ENCODE measurements at regions not wholly inside any gene's neighbourhood (a gene's known extent, or its start where the extent isn't known, plus 50 kb on each side); places are given as distances from the start of the nearest gene placed in this dataset.

DNA sequence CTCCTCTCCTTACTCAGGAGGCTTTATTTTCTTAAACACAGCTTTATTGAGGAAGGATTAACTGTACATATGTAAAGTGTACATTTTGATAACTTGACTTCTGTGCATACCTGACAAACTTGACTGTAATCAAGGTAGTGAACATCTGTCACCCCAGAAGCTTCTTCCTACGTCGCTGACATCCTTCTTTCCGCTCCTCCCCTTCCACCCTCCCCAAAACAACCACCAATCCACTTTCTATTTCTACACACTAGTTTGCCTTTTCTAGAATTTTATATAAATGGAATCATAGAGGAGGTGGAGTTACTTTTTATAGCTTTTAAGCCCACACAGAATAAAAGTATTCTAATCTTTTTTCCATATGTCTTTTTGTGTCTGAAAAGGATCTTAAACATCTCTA, 225.2 kb upstream of the RBFOX1 start:
- no peaks in the 10 kb centered on the region for H3K27me3 Mint-ChIP-seq (ENCODE audit: low read depth)
- peaks cover 43% of the 10 kb centered on the region for H3K9me3 Mint-ChIP-seq
- no peak for DNase-seq (ENCODE audit: low spot score)
- no peak overlapping the region for H3K4me3 Mint-ChIP-seq
- no peaks in the 10 kb centered on the region for H3K36me3 Mint-ChIP-seq (ENCODE audit: low read depth)
- H3K4me1 Mint-ChIP-seq (ENCODE audit: low read depth): no peaks in the 10 kb centered on the region
- no peak overlapping the region for H3K27ac Mint-ChIP-seq

DNA sequence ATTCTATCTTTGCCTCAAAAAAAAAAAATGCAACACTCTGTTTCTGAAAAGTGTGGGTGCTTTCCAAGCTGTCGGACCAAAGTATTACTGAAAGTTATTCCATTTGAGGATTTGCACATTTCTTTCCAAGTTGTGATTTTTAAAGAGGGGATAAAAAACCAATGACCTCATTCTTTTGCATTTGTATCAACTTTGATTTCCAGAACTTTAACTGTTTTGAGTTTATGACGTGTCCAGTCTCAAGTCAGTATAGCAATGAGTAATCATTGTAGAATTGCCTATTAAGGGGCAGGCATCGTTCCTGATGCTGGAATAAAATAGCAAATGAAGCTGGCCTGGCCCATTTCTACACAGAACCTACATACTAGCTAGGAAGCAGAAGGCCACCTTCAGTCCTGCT, 229.6 kb upstream of the RBFOX1 start:
- no peak for DNase-seq (ENCODE audit: low spot score)
- Mint-ChIP-seq H3K4me1 (ENCODE audit: low read depth) (no peaks in the 10 kb centered on the region), H3K36me3 (ENCODE audit: low read depth) (no peaks in the 10 kb centered on the region), H3K4me3 (no peak overlapping the region), H3K9me3 (peaks cover 43% of the 10 kb centered on the region), H3K27me3 (ENCODE audit: low read depth) (no peaks in the 10 kb centered on the region), H3K27ac (no peak overlapping the region)

DNA sequence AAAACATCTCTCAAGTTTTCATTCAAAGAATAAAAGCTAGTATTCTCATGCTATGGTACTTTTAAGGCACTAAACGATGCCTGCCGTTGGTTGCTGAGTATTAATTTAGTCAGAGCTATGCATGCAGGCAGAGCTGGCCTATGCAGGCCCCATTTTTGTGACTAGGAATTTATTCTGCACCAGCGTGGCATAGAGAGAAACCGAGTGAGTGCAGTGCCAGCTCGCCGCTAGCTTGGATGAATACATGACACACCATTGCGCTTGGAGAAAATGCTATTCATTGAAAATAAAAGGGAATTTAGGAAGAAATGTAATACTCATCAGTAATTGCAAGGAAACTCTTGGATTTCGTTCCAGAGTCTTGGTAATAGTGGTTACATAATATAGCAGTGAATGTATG, 231.6 kb upstream of the RBFOX1 start:
- Mint-ChIP-seq H3K36me3 (ENCODE audit: low read depth) (no peaks in the 10 kb centered on the region), H3K27me3 (ENCODE audit: low read depth) (no peaks in the 10 kb centered on the region), H3K4me1 (ENCODE audit: low read depth) (no peaks in the 10 kb centered on the region), H3K9me3 (peaks cover 46% of the 10 kb centered on the region), H3K27ac (no peak overlapping the region), H3K4me3 (no peak overlapping the region)
- DNase-seq (ENCODE audit: low spot score): no peak

DNA sequence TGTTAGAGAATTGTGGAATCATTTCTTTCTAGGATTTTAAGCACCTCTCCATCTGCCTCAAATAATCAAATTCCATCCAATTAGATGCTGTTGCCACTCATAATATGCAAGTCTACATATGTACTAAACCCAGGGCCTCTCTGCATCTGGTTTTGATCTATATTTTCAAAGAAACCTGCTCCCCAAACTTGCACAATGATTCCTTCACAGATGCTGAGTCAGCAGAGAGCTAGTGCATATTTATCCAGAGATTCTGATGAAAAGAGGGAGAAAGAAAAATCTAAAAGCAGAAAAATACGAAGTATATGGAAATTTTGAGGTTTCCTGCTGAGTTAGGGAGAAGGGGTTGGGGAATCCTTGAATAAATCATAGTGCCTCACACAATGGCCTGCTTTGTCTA, 235.1 kb upstream of the RBFOX1 start:
- Mint-ChIP-seq H3K27me3 (ENCODE audit: low read depth) (no peaks in the 10 kb centered on the region), H3K36me3 (ENCODE audit: low read depth) (no peaks in the 10 kb centered on the region), H3K4me1 (ENCODE audit: low read depth) (no peaks in the 10 kb centered on the region), H3K4me3 (no peak overlapping the region), H3K9me3 (peaks cover 49% of the 10 kb centered on the region), H3K27ac (no peak overlapping the region)
- DNase-seq (ENCODE audit: low spot score): no peak

DNA sequence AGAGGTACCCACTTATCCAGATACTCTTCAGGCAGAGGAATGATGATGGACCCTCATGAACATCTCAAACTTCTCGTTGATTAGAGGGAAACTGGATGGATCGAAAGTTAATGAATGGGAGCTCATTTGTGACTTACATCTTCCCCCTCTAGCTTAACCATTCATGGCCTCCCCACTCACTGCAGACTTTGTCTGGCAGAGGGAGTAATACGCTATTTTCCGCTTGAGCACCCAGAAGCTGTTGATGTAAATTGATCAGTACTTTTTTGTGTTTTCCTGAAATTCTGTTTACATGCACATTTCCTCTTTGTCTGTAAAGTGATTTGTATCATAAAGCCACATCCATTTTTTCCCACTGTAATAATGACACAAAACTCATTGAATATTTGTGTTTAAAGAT, 239.1 kb upstream of the RBFOX1 start:
- no peak for DNase-seq (ENCODE audit: low spot score)
- H3K27ac Mint-ChIP-seq: no peak overlapping the region
- peaks cover 43% of the 10 kb centered on the region for H3K9me3 Mint-ChIP-seq
- H3K4me1 Mint-ChIP-seq (ENCODE audit: low read depth): no peaks in the 10 kb centered on the region
- H3K4me3 Mint-ChIP-seq: no peak overlapping the region
- H3K36me3 Mint-ChIP-seq (ENCODE audit: low read depth): no peaks in the 10 kb centered on the region
- H3K27me3 Mint-ChIP-seq (ENCODE audit: low read depth): no peaks in the 10 kb centered on the region

DNA sequence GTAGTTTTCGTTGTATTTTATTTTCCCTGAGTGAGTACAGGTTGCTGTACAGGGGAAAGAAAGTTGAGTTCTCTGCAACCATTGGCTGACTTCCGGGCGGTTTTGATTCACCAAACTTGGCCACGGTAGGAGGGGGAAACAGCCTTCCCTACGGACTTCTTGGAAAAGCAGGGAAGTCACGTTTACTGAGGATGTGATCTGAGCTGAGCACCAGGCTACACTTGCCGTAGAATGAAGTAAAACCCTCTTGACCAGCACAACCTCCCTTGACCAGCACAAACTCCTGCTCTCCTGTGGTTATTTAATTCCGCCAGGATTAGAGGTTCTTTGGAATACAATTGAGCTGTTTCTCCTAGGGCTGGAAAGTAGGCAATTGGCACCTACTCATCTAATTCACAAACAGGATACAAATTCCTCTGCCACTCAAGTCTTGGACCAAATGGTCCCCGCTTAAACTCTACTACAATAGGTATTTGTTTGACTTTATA, 242.0 kb upstream of the RBFOX1 start:
- Mint-ChIP-seq H3K27me3 (ENCODE audit: low read depth) (no peaks in the 10 kb centered on the region), H3K9me3 (peaks cover 36% of the 10 kb centered on the region), H3K4me1 (ENCODE audit: low read depth) (no peaks in the 10 kb centered on the region), H3K4me3 (no peak overlapping the region), H3K36me3 (ENCODE audit: low read depth) (no peaks in the 10 kb centered on the region), H3K27ac (no peak overlapping the region)
- no peak for DNase-seq (ENCODE audit: low spot score)

DNA sequence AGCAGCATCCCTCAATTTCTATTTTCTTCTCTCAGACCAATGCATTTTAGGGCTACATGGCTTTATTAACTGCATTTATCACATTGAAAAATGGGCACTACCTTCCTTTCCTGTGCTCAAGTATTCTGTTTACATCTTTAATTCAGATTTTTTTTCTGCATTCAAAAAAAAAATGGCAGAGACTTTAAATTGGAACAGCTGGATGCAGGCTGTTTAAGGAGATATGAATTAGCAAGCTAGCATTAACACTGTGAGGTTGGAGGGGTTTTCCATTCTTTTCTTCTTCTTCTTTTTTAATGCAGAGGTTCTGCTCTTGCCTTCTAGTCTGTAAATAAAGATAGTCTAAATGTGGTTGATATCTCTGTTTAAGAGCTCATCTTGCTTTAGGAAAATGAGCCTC, 242.9 kb upstream of the RBFOX1 start:
- Mint-ChIP-seq H3K4me1 (ENCODE audit: low read depth) (no peaks in the 10 kb centered on the region), H3K36me3 (ENCODE audit: low read depth) (no peaks in the 10 kb centered on the region), H3K27me3 (ENCODE audit: low read depth) (no peaks in the 10 kb centered on the region), H3K4me3 (no peak overlapping the region), H3K27ac (no peak overlapping the region), H3K9me3 (peaks cover 36% of the 10 kb centered on the region)
- DNase-seq (ENCODE audit: low spot score): no peak

DNA sequence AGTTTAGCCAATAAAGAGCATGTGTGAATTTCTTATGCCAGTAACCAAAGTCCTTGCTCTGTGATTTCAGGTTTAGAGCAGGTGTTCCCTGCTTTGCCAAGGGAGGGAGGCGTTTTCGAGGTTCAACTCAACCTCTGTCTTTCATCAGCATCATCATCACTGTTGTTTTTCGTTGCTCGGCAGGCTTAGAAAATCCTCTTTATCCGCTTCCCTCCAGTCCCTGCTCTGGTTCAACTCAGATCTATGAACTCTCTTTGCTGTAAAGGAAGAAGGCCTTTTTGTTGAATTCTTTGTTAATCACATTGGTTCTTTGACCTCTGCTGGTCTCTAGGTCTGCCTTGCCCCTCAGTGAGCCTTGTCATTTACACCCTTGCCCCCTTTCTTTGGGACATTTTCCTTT, 243.9 kb upstream of the RBFOX1 start:
- no peak for DNase-seq (ENCODE audit: low spot score)
- H3K36me3 Mint-ChIP-seq (ENCODE audit: low read depth): no peaks in the 10 kb centered on the region
- no peak overlapping the region for H3K27ac Mint-ChIP-seq
- H3K27me3 Mint-ChIP-seq (ENCODE audit: low read depth): no peaks in the 10 kb centered on the region
- no peak overlapping the region for H3K4me3 Mint-ChIP-seq
- peaks cover 38% of the 10 kb centered on the region for H3K9me3 Mint-ChIP-seq
- no peaks in the 10 kb centered on the region for H3K4me1 Mint-ChIP-seq (ENCODE audit: low read depth)

DNA sequence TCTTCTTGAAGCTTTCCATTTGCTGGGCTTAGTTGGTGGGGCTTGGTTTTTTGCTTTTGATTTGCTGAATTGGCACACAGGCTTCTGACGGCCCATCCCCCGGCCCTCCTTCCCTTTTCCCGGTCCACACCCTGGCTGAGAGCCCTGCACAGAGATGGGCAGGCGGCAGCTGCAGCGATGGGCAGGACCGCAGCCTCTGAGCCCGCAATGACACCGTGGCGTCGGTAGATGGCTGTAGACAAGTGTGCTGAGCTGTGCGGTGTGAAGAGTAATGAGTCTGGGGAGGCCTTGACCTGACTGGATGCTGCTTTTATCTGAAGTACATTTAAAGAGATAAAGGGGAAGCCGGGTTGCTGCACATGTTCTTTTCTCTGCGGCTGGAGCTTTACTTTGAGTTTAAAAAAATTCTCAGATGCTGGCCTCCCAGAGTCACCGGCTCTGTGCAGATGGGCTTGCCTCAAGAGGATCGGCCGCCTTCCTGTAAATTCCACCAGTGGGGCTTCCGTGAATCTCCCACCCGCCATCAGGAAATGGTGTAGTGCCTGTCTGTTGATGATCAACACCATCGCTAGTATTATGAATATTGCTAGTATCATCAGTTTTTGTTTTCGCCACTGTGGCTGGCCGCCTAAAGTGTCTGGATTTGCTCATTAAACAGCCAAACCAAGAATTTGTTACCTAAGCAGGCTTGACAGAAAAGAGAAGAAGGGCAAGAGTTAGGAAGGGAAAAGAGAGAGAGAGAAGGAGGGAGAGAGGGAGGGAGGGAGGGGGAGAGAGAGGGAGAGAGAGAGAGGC, 245.6 kb upstream of the RBFOX1 start:
- H3K27ac Mint-ChIP-seq: no peak overlapping the region
- H3K4me1 Mint-ChIP-seq (ENCODE audit: low read depth): no peaks in the 10 kb centered on the region
- H3K9me3 Mint-ChIP-seq: peaks cover 23% of the 10 kb centered on the region
- no peak for DNase-seq (ENCODE audit: low spot score)
- no peaks in the 10 kb centered on the region for H3K36me3 Mint-ChIP-seq (ENCODE audit: low read depth)
- H3K27me3 Mint-ChIP-seq (ENCODE audit: low read depth): no peaks in the 10 kb centered on the region
- no peak overlapping the region for H3K4me3 Mint-ChIP-seq

DNA sequence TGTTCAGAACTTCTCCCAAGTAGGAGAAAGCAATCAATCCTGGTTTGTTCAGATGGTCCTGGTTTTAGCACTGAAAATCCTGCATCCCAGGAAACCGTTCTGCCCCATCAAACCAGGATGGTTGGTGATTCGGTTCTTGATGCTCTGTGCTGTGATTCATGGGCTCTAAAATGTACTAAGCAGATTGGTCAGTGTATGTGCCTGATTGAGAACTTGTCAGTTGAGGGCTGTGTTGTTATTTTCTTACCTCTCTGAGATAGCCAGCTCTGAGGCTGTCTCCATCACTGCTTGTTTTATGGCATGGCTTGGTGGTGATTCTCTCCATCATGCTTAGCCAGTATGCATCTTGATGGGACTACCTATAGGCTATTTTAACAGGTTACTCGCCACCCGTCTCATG, 246.9 kb upstream of the RBFOX1 start:
- Mint-ChIP-seq H3K36me3 (ENCODE audit: low read depth) (no peaks in the 10 kb centered on the region), H3K4me3 (no peak overlapping the region), H3K9me3 (peaks cover 19% of the 10 kb centered on the region), H3K27me3 (ENCODE audit: low read depth) (no peaks in the 10 kb centered on the region), H3K4me1 (ENCODE audit: low read depth) (no peaks in the 10 kb centered on the region), H3K27ac (no peak overlapping the region)
- DNase-seq (ENCODE audit: low spot score): no peak

DNA sequence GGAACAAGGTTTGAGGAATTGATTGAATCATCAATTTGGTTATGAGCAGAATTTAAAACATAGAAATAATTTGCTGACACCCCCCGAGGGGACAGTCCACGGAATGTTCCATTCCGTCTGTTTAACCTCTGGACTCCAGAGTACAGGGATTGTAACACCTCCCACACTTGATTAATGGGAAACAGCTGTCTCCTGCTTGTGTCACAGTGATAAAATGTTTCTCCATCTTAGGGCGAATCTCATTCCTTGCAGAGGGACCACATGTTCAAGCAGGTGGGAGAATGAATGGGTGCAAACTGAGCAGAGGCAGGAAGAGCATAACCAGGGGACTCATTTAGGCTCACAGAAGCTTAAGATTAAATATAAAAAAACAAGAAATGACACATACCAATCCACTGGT, 249.5 kb upstream of the RBFOX1 start:
- H3K4me1 Mint-ChIP-seq (ENCODE audit: low read depth): no peaks in the 10 kb centered on the region

DNA sequence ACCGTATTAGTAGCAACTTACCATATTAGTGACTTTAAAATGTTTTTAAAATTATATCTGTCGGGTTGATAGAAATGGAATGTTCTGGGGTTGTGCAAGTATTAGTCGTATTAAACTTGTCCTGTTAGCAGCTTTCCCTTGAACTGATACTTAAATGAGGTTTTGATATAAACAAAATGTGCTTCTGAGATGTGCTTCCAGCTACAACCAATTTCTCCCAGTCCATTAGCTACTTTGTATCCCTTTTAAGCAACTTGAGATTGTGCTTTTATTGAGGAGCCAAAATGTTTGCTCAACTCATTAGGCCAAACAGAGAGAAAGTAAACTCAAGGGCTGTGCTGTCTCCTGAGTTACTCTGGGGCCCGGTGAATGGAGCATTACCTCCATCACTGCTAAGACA, 255.0 kb upstream of the RBFOX1 start:
- Mint-ChIP-seq H3K9me3 (peaks cover 45% of the 10 kb centered on the region), H3K27ac (no peak overlapping the region), H3K27me3 (ENCODE audit: low read depth) (no peaks in the 10 kb centered on the region), H3K4me3 (no peak overlapping the region), H3K4me1 (ENCODE audit: low read depth) (no peaks in the 10 kb centered on the region), H3K36me3 (ENCODE audit: low read depth) (no peaks in the 10 kb centered on the region)
- no peak for DNase-seq (ENCODE audit: low spot score)

More for the DNA sequence above, 249.5 kb upstream of the RBFOX1 start:
- no peak for DNase-seq (ENCODE audit: low spot score)
- H3K36me3 Mint-ChIP-seq (ENCODE audit: low read depth): no peaks in the 10 kb centered on the region
- H3K4me3 Mint-ChIP-seq: no peak overlapping the region
- H3K27me3 Mint-ChIP-seq (ENCODE audit: low read depth): no peaks in the 10 kb centered on the region
- H3K9me3 Mint-ChIP-seq: peaks cover 27% of the 10 kb centered on the region
- H3K27ac Mint-ChIP-seq: no peak overlapping the region

DNA sequence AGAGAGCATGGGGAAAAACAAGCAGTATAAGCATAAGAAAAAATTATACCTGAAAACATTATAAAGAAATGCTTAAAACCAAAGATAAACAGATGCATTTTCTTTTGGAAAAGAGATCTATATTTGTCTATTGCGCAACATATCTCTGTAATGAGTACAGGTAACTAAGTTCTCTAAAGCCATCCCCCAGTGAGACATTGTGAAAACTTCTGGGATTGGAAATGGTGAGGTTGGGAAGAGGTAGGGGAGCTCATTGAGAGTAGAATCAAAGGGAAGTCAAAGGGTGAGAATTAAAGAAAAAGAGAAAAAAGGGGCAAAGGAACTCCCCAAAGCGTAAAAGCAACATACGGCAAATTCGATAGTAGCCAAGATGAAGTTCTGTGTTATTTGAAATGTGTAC, 257.9 kb upstream of the RBFOX1 start:
- Mint-ChIP-seq H3K9me3 (peaks cover 45% of the 10 kb centered on the region), H3K27ac (no peak overlapping the region), H3K4me1 (ENCODE audit: low read depth) (no peaks in the 10 kb centered on the region), H3K36me3 (ENCODE audit: low read depth) (no peaks in the 10 kb centered on the region), H3K27me3 (ENCODE audit: low read depth) (no peaks in the 10 kb centered on the region), H3K4me3 (no peak overlapping the region)
- DNase-seq (ENCODE audit: low spot score): no peak

DNA sequence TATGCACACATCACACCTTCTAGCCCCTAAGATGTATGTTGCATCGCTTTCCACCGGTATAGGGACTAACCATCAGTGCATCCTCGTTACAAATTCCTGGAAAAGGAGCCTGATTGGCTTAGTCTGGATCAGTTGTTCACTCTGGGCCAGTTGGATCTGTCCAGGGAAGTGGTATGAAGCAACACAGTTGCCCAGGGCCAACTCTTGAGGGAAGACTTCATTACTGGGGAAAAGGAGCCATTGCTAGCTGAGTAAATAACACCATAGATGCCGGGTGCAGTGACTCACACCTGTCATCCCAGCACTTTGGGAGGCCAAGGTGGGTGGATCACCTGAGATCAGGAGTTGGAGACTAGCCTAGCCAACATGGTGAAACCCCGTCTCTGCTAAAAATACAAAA, 275.2 kb upstream of the RBFOX1 start:
- no peak overlapping the region for H3K27ac Mint-ChIP-seq
- no peaks in the 10 kb centered on the region for H3K36me3 Mint-ChIP-seq (ENCODE audit: low read depth)
- no peak for DNase-seq (ENCODE audit: low spot score)
- H3K4me1 Mint-ChIP-seq (ENCODE audit: low read depth): no peaks in the 10 kb centered on the region
- H3K4me3 Mint-ChIP-seq: no peak overlapping the region
- no peaks in the 10 kb centered on the region for H3K27me3 Mint-ChIP-seq (ENCODE audit: low read depth)
- H3K9me3 Mint-ChIP-seq: peaks cover 51% of the 10 kb centered on the region

DNA sequence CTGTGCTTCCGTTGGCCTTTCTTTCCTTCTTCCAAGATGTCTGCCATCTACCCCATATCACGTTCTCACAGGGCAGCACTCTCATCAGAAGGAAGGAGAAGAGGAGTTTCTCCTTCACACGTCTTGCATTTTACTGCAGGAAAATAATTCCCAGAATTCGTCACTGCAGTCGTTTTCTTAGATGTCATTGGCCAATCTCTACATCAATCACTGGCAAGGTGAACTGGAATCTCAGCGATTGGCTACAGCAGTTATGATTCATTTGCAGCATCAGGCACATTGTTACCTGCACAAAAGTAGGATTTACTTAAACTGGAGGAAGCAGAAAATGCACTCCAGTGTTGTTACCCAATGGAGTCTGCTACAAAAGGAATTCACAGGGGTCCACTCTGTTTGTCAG, 277.2 kb upstream of the RBFOX1 start:
- Mint-ChIP-seq H3K27me3 (ENCODE audit: low read depth) (no peaks in the 10 kb centered on the region), H3K27ac (no peak overlapping the region), H3K4me3 (no peak overlapping the region), H3K9me3 (peaks cover 58% of the 10 kb centered on the region), H3K4me1 (ENCODE audit: low read depth) (no peaks in the 10 kb centered on the region), H3K36me3 (ENCODE audit: low read depth) (no peaks in the 10 kb centered on the region)
- DNase-seq (ENCODE audit: low spot score): no peak

Data from T-helper 2 cell treated with Interferon-gamma antibody and Interleukin-4, amounts not matched to agents 5 μg/mL and 100 μg/mL, for 36 hours (primary cell).